Neutrophil (primary cell): ENCODE measurements at regions not wholly inside any gene's neighbourhood (a gene's known extent, or its start where the extent isn't known, plus 50 kb on each side); places are given as distances from the start of the nearest gene placed in this dataset.

ENCODE experiments used
- H3K27ac ChIP-seq: fragments of 200-600 bp; sonication (generic); 2 replicates; pipeline ENCODE4 v1.5.1; 2016; ENCODE audit warnings: mild to moderate bottlenecking, moderate library complexity
- H3K27me3 ChIP-seq: fragments of 200-600 bp; sonication (generic); 2 replicates; pipeline ENCODE4 v1.6.0; 2016; ENCODE audit warnings: mild to moderate bottlenecking
- H3K36me3 ChIP-seq: fragments of 200-600 bp; sonication (generic); 2 replicates; pipeline ENCODE4 v1.5.1; 2017
- H3K4me1 ChIP-seq, 2 experiments: fragments of 200-600 bp in 1 of 2; sonication (generic) in 1 of 2; 1 replicate in 1 of 2; 2 replicates in 1 of 2; pipeline versions ENCODE4 v1.5.1 to v1.6.1; 2013 to 2016; ENCODE audit warnings: low read depth in 1 of 2, low read length in 1 of 2, mild to moderate bottlenecking in 1 of 2, moderate library complexity in 1 of 2; ENCODE audit not compliant: control insufficient read depth in 1 of 2, insufficient read depth in 1 of 2
- H3K4me3 ChIP-seq, 2 experiments: fragments of 200-600 bp in 1 of 2; sonication (generic) in 1 of 2; 1 replicate in 1 of 2; 2 replicates in 1 of 2; pipeline ENCODE4 v1.5.1; 2013 to 2016; ENCODE audit warnings: low read depth in 1 of 2, low read length in 1 of 2, mild to moderate bottlenecking in 1 of 2, moderate library complexity in 1 of 2
- H3K9me3 ChIP-seq: fragments of 200-600 bp; sonication (generic); 2 replicates; pipeline ENCODE4 v1.5.1; 2016
- TF ChIP-seq, protein P1 (sequence below): fragments of 200-600 bp; sonication (generic); IDR thresholded peaks from 2 replicates; pipeline ENCODE4 v1.5.1; 2016; ENCODE audit warnings: antibody characterized with exemption

- H3K36me3 ChIP-seq, result no peaks in the 10 kb centered on the region
- no peaks in the 10 kb centered on the region for H3K9me3 ChIP-seq
- no peak overlapping the region for H3K27ac ChIP-seq
- H3K27me3 ChIP-seq, result no peaks in the 10 kb centered on the region
- H3K4me1 ChIP-seq, result no peaks in the 10 kb centered on the region
- TF ChIP-seq, protein P1, sequence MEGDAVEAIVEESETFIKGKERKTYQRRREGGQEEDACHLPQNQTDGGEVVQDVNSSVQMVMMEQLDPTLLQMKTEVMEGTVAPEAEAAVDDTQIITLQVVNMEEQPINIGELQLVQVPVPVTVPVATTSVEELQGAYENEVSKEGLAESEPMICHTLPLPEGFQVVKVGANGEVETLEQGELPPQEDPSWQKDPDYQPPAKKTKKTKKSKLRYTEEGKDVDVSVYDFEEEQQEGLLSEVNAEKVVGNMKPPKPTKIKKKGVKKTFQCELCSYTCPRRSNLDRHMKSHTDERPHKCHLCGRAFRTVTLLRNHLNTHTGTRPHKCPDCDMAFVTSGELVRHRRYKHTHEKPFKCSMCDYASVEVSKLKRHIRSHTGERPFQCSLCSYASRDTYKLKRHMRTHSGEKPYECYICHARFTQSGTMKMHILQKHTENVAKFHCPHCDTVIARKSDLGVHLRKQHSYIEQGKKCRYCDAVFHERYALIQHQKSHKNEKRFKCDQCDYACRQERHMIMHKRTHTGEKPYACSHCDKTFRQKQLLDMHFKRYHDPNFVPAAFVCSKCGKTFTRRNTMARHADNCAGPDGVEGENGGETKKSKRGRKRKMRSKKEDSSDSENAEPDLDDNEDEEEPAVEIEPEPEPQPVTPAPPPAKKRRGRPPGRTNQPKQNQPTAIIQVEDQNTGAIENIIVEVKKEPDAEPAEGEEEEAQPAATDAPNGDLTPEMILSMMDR, result no peak
- H3K4me3 ChIP-seq, result no peak overlapping the region
These were observed 806.1 kb upstream of the MIR17HG start for GRCh38 chr13:90541346-90541745.

DNA sequence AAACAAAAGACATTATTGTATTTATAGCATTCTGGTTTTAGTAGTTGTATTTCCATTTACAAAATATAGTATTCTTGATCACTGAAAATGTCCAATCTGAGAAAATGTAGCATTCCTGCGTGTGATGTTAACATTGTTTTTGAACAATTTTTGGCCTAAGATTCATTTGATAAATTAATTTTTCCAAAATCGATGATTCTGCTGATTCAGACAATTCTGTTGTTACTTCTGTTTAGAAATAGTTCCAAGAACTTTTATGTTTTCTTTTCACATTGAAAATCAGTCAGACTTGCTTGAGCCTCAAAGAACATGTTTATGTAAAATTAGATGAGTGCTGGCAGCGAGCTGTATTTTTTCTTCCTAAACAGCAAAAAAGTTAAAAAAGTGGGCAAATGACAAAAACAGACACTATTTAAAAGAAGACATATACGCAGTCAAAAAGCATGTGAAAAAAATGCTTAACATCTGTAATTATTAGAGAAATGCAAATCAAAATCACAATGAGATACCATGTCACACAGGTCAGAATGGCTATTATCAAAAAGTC is 804.5 kb upstream of the MIR17HG start:
- Histone ChIP-seq H3K4me1 (no peaks in the 10 kb centered on the region), H3K27me3 (no peaks in the 10 kb centered on the region), H3K27ac (no peak overlapping the region), H3K4me3 (no peak overlapping the region), H3K9me3 (peaks cover 3% of the 10 kb centered on the region), H3K36me3 (no peaks in the 10 kb centered on the region)
- TF ChIP-seq, protein P1, result no peak

GRCh38 chr13:90545070-90545840 is 802.2 kb upstream of the MIR17HG start:
- H3K4me3 ChIP-seq, result no peak overlapping the region
- H3K9me3 ChIP-seq, result peaks cover 3% of the 10 kb centered on the region
- H3K4me1 ChIP-seq, result no peaks in the 10 kb centered on the region
- H3K27ac ChIP-seq, result no peak overlapping the region
- TF ChIP-seq, protein P1, result no peak
- H3K36me3 ChIP-seq, result no peaks in the 10 kb centered on the region
- H3K27me3 ChIP-seq, result no peaks in the 10 kb centered on the region

DNA sequence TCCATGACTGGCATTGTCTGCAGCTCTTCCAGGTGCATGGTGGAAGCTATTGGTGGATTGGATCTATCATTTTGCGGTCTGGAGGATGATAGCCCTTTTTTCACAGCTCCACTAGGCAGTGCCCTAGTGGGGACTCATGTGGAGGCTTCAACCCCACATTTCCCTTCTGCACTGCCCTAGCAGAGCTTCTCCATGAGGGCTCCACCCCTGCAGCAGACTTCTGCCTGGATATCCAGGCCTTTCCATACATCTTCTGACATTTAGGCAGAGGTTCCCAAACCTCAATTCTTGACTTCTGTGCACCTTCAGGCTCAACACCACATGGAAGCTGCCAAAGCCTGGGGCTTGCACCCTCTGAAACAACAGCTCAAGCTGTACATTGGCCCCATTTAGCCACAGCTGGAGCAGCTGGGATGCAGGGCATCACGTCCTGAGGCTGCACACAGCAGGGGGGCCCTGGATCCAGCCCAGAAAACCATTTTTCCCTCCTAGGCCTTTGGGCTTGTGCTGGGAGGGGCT is 800.2 kb upstream of the MIR17HG start:
- no peak overlapping the region for H3K4me3 ChIP-seq
- H3K27me3 ChIP-seq, result no peaks in the 10 kb centered on the region
- no peaks in the 10 kb centered on the region for H3K36me3 ChIP-seq
- TF ChIP-seq, protein P1, result no peak
- H3K4me1 ChIP-seq, result no peaks in the 10 kb centered on the region
- H3K9me3 ChIP-seq, result peaks cover 3% of the 10 kb centered on the region
- no peak overlapping the region for H3K27ac ChIP-seq

DNA sequence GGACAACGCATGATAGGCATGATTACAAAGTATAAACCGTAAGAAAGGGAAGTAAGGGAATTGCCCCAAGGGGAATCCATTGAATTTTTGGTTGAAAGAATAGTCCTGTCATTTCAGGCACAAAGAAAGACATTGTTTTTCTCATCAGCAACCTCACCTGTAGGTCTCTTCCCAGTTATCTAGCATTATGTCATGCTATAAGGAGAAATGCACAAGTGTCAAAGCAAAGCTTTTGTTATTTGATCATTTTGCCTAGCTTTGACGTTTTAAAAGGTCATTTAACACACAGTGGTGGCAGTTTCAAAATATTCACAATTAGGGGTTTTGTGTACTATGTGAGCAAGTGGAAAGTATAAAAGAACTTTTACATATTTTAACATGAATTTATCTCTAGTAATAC is 796.2 kb upstream of the MIR17HG start:
- H3K9me3 ChIP-seq, result peaks cover 3% of the 10 kb centered on the region
- TF ChIP-seq, protein P1, result no peak
- no peak overlapping the region for H3K27ac ChIP-seq
- H3K27me3 ChIP-seq, result no peaks in the 10 kb centered on the region
- H3K4me1 ChIP-seq, result no peaks in the 10 kb centered on the region
- H3K36me3 ChIP-seq, result no peaks in the 10 kb centered on the region
- H3K4me3 ChIP-seq, result no peak overlapping the region
